ENCODE measurements at regions not wholly inside any gene's neighbourhood (a gene's known extent, or its start where the extent isn't known, plus 50 kb on each side); places are given as distances from the start of the nearest gene placed in this dataset.

GRCh38 chr20:40540166-40540565, 148.9 kb downstream of the MAFB start:
- DNase-seq (ENCODE audit: low read depth in 2 of 2) = no peak

- DNase-seq (ENCODE audit: low read depth in 2 of 2) = no peak
These were observed 150.9 kb downstream of the MAFB start for GRCh38 chr20:40538131-40538530.

GRCh38 chr20:40536808-40537207, 152.2 kb downstream of the MAFB start:
- DNase-seq (ENCODE audit: low read depth in 2 of 2) = no peak

- DNase-seq (ENCODE audit: low read depth in 2 of 2) = no peak
These were observed 153.2 kb downstream of the MAFB start for GRCh38 chr20:40535816-40536215.

DNA sequence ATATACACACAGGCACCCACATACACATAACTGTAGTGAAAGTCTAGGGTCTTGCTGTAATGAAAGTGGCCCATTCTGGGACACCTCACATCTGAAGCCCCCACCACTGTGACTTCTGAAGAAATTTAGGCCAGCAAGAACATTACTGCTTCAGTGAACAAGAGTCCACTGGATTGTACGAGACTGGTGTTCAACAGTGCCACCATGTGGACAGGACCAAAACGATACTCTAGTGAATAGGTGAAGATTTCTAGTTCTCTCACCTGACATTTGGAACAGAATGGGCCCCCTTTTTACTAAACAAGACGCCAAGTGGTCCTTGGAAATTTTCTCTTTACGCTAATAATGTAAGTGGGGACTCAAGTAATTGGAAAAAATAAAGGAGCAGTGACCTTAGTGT, 156.9 kb downstream of the MAFB start:
- DNase-seq (ENCODE audit: low read depth in 2 of 2) = no peak

GRCh38 chr20:40525351-40525750, 163.7 kb downstream of the MAFB start:
- no peak for DNase-seq (ENCODE audit: low read depth in 2 of 2)

GRCh38 chr20:40524071-40524470, 165.0 kb downstream of the MAFB start:
- no peak for DNase-seq (ENCODE audit: low read depth in 2 of 2)

- DNase-seq (ENCODE audit: low read depth in 2 of 2) = no peak
These were observed 166.6 kb downstream of the MAFB start for GRCh38 chr20:40522405-40522804.

GRCh38 chr20:40521962-40522361, 167.1 kb downstream of the MAFB start:
- DNase-seq (ENCODE audit: low read depth in 2 of 2) = no peak

- DNase-seq (ENCODE audit: low read depth in 2 of 2) = no peak
These were observed 169.1 kb downstream of the MAFB start for GRCh38 chr20:40519918-40520317.

- no peak for DNase-seq (ENCODE audit: low read depth in 2 of 2)
These were observed 176.0 kb downstream of the MAFB start for GRCh38 chr20:40512994-40513393.

GRCh38 chr20:40512591-40512990, 176.4 kb downstream of the MAFB start:
- DNase-seq (ENCODE audit: low read depth in 2 of 2) = no peak

- no peak for DNase-seq (ENCODE audit: low read depth in 2 of 2)
These were observed 177.6 kb downstream of the MAFB start for GRCh38 chr20:40511478-40511877.

DNA sequence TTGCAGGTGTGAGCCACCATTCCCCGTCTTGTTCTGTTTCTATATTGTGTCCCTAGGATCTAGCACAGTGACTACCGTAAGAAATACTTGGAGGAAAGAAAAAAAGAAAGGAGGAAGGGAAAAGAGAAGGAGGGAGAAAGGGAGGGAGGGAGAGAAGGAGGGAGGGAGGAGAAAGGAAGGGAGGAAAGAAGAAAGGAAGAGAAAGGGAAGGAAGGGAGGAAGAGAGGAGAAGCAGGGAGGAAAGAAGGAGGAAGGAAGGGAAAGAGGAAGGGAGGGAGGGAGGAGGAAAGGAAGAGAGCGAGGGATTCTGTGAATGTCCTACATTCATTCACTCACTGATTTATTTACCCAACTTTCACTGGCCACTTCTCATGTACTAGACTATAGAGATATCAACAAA, 178.4 kb downstream of the MAFB start:
- no peak for DNase-seq (ENCODE audit: low read depth in 2 of 2)

DNA sequence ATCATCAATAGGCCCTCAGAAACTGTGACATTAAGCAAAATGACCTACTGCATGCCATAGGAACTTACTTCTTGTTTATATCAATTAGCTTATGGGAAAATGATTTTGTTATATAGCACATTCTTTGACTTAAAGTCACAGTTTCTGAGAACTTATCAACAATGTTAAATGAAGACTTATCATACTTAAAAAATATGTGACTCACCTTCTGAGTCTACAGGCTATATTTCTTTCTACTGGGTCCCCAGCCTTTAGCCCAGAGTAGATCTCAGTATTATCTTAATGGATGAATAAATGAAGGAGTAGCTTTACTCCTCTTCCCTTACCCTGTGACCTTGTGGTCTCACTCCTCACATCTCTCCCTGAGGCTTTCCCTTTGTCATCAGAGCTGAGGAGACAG, 180.2 kb downstream of the MAFB start:
- no peak for DNase-seq (ENCODE audit: low read depth in 2 of 2)

DNA sequence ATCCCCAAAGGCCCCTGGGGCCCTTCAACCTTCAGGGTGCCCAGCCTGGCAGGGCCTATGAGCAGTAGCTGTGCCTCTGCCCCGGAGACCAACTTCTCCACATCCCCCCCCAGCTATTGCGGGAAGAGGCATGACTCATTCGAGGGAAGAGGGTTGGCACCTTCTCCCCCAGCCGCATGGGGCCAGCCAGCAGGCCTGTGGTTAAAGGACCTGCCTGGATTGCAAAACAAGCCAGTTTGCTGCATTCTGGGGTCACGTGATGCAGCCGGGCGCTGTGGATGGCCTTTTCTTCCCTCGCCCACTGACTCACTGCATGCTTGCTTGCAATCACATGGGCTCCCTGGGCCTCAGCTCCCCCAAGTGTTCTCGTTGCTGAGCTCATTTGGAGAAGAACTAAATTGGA, 182.5 kb downstream of the MAFB start:
- no peak for DNase-seq (ENCODE audit: low read depth in 2 of 2)

- no peak for DNase-seq (ENCODE audit: low read depth in 2 of 2)
These were observed 185.9 kb downstream of the MAFB start for GRCh38 chr20:40503119-40503518.

DNA sequence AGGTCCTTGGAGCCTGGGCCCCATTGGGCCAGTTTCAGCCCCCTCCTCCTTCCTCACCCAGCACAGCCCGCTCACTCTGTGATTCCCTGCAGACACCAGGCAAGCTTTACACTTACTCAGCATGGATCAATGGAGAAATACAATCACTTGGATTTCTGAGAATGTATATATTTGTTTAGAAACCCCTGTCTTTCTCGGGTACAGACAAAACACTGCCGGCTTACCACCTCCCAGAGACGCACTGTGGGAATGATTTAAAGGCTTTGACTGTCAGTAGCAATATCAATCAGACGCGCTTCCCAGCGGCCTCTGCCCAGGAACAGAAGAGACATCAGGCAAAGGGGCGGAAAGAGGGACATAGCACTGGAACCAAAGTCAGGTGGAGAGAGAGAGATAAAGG, 186.5 kb downstream of the MAFB start:
- no peak for DNase-seq (ENCODE audit: low read depth in 2 of 2)

DNA sequence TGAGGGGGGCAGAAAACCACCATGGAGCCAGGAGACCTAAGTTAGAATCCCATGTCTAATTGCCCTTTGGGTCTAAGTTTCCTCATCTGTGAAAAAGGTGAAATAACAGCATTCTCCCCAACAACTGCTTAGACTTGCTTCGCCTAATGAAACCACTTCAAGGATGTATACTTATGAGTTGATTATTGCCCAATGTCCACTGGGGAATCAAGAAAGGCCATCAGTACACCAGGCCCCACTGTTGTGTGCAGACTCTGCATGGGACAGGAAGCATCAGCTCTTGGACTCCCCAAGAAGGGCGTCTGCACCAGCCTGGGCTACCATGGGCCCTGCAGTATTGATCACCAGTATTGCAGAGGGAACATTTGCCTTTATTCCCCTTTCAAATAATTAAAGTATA, 189.6 kb downstream of the MAFB start:
- DNase-seq (ENCODE audit: low read depth in 2 of 2) = no peak

- no peak for DNase-seq (ENCODE audit: low read depth in 2 of 2)
These were observed 190.9 kb downstream of the MAFB start for GRCh38 chr20:40497899-40498691.

GRCh38 chr20:40495956-40496355, 193.1 kb downstream of the MAFB start:
- DNase-seq (ENCODE audit: low read depth in 2 of 2) = no peak

- DNase-seq (ENCODE audit: low read depth in 2 of 2) = no peak
These were observed 194.8 kb downstream of the MAFB start for GRCh38 chr20:40494248-40494647.

DNA sequence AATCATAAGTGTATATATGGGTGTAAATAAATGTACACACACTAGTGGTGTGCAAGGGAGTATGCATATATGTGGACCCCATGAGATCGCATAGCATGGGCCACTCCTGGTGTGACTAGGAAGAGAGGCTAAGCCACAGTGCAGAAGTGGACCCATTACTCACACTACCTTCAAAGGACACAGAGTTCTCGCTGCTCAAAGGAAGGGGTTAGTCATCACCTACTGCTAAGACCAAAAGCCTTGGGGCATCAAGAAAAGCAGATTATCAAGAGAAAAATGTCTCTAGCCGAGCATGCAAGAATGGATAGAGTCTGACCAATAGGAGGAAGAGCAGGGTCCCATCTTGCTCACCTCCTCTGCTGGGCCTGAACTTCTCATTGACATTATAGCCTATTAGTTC, 195.5 kb downstream of the MAFB start:
- DNase-seq (ENCODE audit: low read depth in 2 of 2) = no peak

DNA sequence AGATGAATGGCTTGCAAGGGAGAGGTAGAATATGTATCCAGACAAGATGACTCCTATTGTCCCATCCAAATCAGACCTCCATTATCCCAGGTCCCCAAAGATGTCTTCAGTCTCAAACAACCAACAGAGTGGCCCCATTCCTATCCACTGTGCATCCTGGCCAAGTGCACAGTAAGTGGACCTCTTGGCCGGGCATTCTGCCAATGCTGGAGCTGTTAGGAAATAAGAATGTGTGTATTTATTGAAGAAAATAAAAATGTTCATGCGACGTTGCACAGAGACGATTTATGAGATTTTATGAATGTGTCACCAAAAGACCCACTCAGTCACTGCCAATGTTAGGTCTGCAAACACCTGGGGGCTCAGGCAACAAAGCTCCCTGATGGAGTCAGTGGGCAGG, 196.0 kb downstream of the MAFB start:
- no peak for DNase-seq (ENCODE audit: low read depth in 2 of 2)

Measured in activated CD4-positive, alpha-beta T cell treated with anti-CD3 and anti-CD28 coated beads for 24 hours (primary cell).